Ishikawa (cell line): ENCODE measurements at regions not wholly inside any gene's neighbourhood (a gene's known extent, or its start where the extent isn't known, plus 50 kb on each side); places are given as distances from the start of the nearest gene placed in this dataset.

Experiments used
- CEBPB ChIP-seq: IDR thresholded peaks from 2 replicates; pipeline ENCODE4 v1.6.1; 2012
- CREB1 ChIP-seq: IDR thresholded peaks from 2 replicates; pipeline ENCODE4 v1.6.1; 2012; ENCODE audit warnings: low read depth
- EGR1 ChIP-seq: IDR thresholded peaks from 2 replicates; pipeline ENCODE4 v1.6.1; 2012
- EP300 ChIP-seq: IDR thresholded peaks from 2 replicates; pipeline ENCODE4 v1.6.1; 2012; ENCODE audit warnings: borderline replicate concordance
- FOXM1 ChIP-seq: IDR thresholded peaks from 2 replicates; pipeline ENCODE4 v1.6.1; 2012; ENCODE audit warnings: low read depth, borderline replicate concordance
- NFIC ChIP-seq: IDR thresholded peaks from 2 replicates; pipeline ENCODE4 v1.6.1; 2012
- RAD21 ChIP-seq: IDR thresholded peaks from 2 replicates; pipeline ENCODE4 v1.6.1; 2012; ENCODE audit warnings: low read depth
- TAF1 ChIP-seq: IDR thresholded peaks from 2 replicates; pipeline ENCODE4 v1.6.1; 2012; ENCODE audit warnings: low read depth, mild to moderate bottlenecking
- TCF12 ChIP-seq: IDR thresholded peaks from 2 replicates; pipeline ENCODE4 v1.6.1; 2012; ENCODE audit warnings: low read depth
- TEAD4 ChIP-seq: IDR thresholded peaks from 2 replicates; pipeline ENCODE4 v1.6.1; 2012
- YY1 ChIP-seq: IDR thresholded peaks from 2 replicates; pipeline ENCODE4 v1.6.1; 2012; ENCODE audit warnings: low read depth
- ZBTB7A ChIP-seq: IDR thresholded peaks from 2 replicates; pipeline ENCODE4 v1.6.1; 2012; ENCODE audit warnings: low read depth
- TF ChIP-seq, protein P1 (sequence below): IDR thresholded peaks from 2 replicates; pipeline ENCODE4 v1.6.1; 2012
- TF ChIP-seq, protein P2 (sequence below): IDR thresholded peaks from 2 replicates; pipeline ENCODE4 v1.6.1; 2012; ENCODE audit warnings: low read depth, mild to moderate bottlenecking
- TF ChIP-seq, protein P3 (sequence below): IDR thresholded peaks from 2 replicates; pipeline ENCODE4 v1.6.1; 2012

DNA sequence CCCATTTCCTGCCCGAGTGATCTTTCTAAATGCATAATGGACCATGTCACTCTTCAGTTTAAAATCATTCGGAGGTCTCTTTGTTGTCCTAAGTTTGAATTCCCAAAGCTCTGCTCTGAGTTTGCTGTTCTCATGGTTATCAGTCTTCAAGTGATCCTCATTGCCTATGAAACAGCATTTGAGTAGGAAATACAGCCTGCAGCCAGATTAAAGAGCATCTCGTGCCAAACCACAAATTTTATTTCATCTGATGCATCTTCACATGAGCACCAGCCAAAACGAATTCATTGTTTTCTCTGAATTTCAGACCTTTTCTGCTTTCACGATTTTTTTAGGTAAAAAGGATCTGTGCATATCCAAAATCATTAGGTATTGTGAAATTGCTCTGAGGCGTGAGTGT, 299.6 kb downstream of the TDRD3 start:
- no peak for TF ChIP-seq TEAD4
- TF ChIP-seq, protein P1, sequence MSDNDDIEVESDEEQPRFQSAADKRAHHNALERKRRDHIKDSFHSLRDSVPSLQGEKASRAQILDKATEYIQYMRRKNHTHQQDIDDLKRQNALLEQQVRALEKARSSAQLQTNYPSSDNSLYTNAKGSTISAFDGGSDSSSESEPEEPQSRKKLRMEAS = no peak

DNA sequence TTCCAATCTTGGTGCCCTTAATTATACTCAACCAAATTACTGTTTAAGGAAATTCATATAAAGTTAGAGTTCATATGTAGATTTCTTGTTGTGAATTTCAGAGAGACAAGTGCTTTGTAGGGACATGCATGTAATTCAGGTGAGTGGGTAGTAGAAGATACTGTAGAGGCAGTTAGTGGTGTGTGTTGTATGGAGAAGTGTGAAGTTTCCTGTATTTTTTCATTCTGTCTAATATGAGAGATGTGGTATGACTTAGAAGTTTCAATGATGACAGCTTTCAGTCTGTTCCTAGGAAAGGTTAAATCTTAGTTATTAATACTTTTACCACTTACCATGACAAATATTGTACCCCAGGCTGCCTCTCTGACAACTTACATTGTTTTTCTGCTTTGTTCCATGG, 294.2 kb downstream of the TDRD3 start:
- TF ChIP-seq, protein P2, sequence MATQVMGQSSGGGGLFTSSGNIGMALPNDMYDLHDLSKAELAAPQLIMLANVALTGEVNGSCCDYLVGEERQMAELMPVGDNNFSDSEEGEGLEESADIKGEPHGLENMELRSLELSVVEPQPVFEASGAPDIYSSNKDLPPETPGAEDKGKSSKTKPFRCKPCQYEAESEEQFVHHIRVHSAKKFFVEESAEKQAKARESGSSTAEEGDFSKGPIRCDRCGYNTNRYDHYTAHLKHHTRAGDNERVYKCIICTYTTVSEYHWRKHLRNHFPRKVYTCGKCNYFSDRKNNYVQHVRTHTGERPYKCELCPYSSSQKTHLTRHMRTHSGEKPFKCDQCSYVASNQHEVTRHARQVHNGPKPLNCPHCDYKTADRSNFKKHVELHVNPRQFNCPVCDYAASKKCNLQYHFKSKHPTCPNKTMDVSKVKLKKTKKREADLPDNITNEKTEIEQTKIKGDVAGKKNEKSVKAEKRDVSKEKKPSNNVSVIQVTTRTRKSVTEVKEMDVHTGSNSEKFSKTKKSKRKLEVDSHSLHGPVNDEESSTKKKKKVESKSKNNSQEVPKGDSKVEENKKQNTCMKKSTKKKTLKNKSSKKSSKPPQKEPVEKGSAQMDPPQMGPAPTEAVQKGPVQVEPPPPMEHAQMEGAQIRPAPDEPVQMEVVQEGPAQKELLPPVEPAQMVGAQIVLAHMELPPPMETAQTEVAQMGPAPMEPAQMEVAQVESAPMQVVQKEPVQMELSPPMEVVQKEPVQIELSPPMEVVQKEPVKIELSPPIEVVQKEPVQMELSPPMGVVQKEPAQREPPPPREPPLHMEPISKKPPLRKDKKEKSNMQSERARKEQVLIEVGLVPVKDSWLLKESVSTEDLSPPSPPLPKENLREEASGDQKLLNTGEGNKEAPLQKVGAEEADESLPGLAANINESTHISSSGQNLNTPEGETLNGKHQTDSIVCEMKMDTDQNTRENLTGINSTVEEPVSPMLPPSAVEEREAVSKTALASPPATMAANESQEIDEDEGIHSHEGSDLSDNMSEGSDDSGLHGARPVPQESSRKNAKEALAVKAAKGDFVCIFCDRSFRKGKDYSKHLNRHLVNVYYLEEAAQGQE = no peak
- no peak for TF ChIP-seq EP300
- no peak for TF ChIP-seq ZBTB7A
- TF ChIP-seq, protein P3, sequence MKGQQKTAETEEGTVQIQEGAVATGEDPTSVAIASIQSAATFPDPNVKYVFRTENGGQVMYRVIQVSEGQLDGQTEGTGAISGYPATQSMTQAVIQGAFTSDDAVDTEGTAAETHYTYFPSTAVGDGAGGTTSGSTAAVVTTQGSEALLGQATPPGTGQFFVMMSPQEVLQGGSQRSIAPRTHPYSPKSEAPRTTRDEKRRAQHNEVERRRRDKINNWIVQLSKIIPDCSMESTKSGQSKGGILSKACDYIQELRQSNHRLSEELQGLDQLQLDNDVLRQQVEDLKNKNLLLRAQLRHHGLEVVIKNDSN = no peak
- no peak for TF ChIP-seq YY1
- no peak for TF ChIP-seq CEBPB
- TF ChIP-seq CREB1 = no peak
- TF ChIP-seq, protein P1 = no peak
- TF ChIP-seq TCF12 = no peak
- no peak for TF ChIP-seq TEAD4
- TF ChIP-seq TAF1 = no peak
- no peak for TF ChIP-seq RAD21
- no peak for TF ChIP-seq FOXM1
- no peak for TF ChIP-seq EGR1
- TF ChIP-seq NFIC = no peak

DNA sequence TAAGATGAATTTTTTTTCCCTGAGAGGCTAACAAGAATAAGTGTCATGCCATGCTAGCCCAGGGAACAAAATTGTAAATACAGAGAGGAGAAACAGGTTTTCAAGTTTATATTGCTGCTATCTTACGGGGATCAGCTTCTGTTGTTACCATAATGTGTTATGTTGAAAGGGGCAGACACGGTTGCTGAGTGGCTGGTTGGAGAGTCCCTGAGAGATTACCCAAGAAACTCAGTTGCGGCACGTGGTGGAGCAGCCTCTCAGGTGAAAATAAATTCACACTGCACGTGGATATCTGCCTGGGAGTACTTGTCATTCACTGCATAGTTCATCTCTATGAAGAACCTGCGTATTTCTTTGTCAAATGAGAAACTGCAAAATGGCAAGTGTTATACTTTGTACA, 293.6 kb downstream of the TDRD3 start:
- no peak for TF ChIP-seq YY1
- no peak for TF ChIP-seq CEBPB
- no peak for TF ChIP-seq TAF1
- TF ChIP-seq FOXM1 = no peak
- no peak for TF ChIP-seq EGR1
- TF ChIP-seq, protein P3 = no peak
- TF ChIP-seq, protein P2 = no peak
- TF ChIP-seq TEAD4 = no peak
- TF ChIP-seq, protein P1 = no peak
- TF ChIP-seq EP300 = no peak
- TF ChIP-seq TCF12 = no peak
- no peak for TF ChIP-seq NFIC

DNA sequence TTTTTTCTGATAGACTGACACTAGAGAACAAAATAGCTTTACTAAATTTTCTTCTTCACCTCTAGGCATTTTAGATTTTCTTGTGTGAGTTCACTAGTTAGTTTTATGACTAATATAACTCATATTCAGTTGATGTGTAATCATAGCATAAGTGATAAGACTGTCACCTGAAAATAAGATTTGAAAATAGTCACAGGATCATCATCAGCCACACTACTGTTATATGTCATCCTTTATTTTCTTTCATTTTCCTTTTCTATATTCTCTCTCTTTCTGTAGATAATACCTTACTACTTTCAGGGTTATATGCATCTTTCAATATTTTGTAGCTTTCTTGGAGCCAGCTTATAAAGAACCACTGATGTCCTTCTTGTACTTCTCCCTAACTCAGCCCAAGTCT, 292.6 kb downstream of the TDRD3 start:
- TF ChIP-seq FOXM1 (no peak), NFIC (no peak), EP300 (no peak), TEAD4 (no peak), CEBPB (no peak), EGR1 (no peak), YY1 (no peak), ZBTB7A (no peak), RAD21 (no peak), CREB1 (no peak)
- TF ChIP-seq, protein P3 = no peak
- TF ChIP-seq, protein P2 = no peak

DNA sequence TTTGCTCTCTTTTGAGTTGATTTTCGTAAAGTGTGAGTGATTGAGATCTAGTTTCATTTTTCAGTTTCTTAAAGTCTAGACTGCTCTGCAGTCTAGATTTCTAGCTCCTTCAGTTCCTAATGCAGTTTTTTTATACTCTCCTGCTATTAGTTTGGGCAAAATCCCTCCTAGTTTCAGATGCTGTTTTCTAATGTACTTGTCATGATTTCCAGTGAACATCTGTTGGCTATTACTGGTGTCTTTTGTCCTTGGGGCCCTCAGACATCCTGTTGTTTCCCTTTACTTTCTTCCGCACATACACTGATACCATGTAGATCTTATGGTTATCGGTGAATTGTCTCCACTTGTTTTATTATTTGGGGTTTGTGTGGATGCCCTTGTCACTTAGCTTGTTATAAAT, 292.1 kb downstream of the TDRD3 start:
- no peak for TF ChIP-seq NFIC
- TF ChIP-seq, protein P1 = no peak
- TF ChIP-seq, protein P2 = no peak
- TF ChIP-seq ZBTB7A = no peak
- TF ChIP-seq EP300 = no peak
- no peak for TF ChIP-seq FOXM1
- TF ChIP-seq RAD21 = no peak
- TF ChIP-seq TEAD4 = no peak
